Suprapubic skin (tissue), 4 donors: ENCODE measurements at regions not wholly inside any gene's neighbourhood (a gene's known extent, or its start where the extent isn't known, plus 50 kb on each side); places are given as distances from the start of the nearest gene placed in this dataset.

Source experiments
- CTCF ChIP-seq, 2 donors: fragments of 200-600 bp in 1 of 2; fragments of 450-650 bp in 1 of 2; sonication (generic) in 1 of 2; IDR thresholded peaks; one replicate each; pipeline ENCODE4 v1.5.1; 2016 to 2019; ENCODE audit warnings: antibody characterized with exemption in 2 of 2, mild to moderate bottlenecking in 1 of 2, moderate library complexity in 1 of 2
- EP300 ChIP-seq: sonication (generic); formaldehyde crosslinking; IDR thresholded peaks from one replicate; pipeline ENCODE4 v1.6.1; 2017; ENCODE audit warnings: antibody characterized with exemption
- POLR2A ChIP-seq, 2 donors: fragments of 450-650 bp; IDR thresholded peaks; one replicate each; pipeline ENCODE4 v1.6.1; 2017; ENCODE audit warnings: antibody characterized with exemption in 2 of 2, mild to moderate bottlenecking in 2 of 2, moderate library complexity in 2 of 2
- POLR2AphosphoS5 ChIP-seq, 3 donors: sonication (generic); formaldehyde crosslinking; IDR thresholded peaks; one replicate each; pipeline ENCODE4 v1.6.1; 2017; ENCODE audit warnings: antibody characterized with exemption in 3 of 3

GRCh38 chr20:63094767-63095499 lies 88.2 kb upstream of the BHLHE23 start:
- TF ChIP-seq POLR2AphosphoS5 (IDR thresholded peaks at IDR 0.05) (no peak), CTCF (IDR thresholded peaks at IDR 0.05) (no peak), POLR2A (IDR thresholded peaks at IDR 0.05) (no peak), EP300 (no peak)
